Lower leg skin (tissue), 4 donors: ENCODE measurements at regions not wholly inside any gene's neighbourhood (a gene's known extent, or its start where the extent isn't known, plus 50 kb on each side); places are given as distances from the start of the nearest gene placed in this dataset.

Experiments
- DNase-seq, 2 donors: peaks; one replicate each; pipeline ENCODE4 v3.0.0-alpha.2; 2019; ENCODE audit warnings: low spot score in 2 of 2
- H3K4me3 ChIP-seq: fragments of 200-600 bp; sonication (generic); 2 replicates; pipeline ENCODE4 v1.5.1; 2017; ENCODE audit warnings: mild to moderate bottlenecking, low read depth; ENCODE audit not compliant: poor library complexity, severe bottlenecking
- CTCF ChIP-seq, 3 donors: fragments of 450-650 bp; IDR thresholded peaks; one replicate each; pipeline ENCODE4 v1.5.1; 2016; ENCODE audit warnings: antibody characterized with exemption in 3 of 3, mild to moderate bottlenecking in 3 of 3, moderate library complexity in 2 of 3
- POLR2A ChIP-seq, 2 donors: fragments of 450-650 bp; IDR thresholded peaks; one replicate each; pipeline ENCODE4 v1.6.1; 2016 to 2017; ENCODE audit warnings: antibody characterized with exemption in 2 of 2, mild to moderate bottlenecking in 1 of 2, moderate library complexity in 1 of 2
- WGBS, 2 donors: methylation state at CpG; one replicate each; pipeline ENCODE4 v1.1.5; 2018; 5-methylcytosine and 5-hydroxymethylcytosine counted together
- intact Hi-C: fragments of 100-400 bp; cut with DNase I; formaldehyde crosslinking; loops from one replicate; pipeline ENCODE4 v1.15.0; 2023; ENCODE audit warnings: low total_unique reads

GRCh38 chr4:82267506-82267905 lies 106.3 kb downstream of the HNRNPD start:
- H3K4me3 ChIP-seq: no peak overlapping the region
- no peak for DNase-seq
- TF ChIP-seq CTCF (IDR thresholded peaks at IDR 0.05) (no peak), POLR2A (IDR thresholded peaks at IDR 0.05) (no peak)
- WGBS, 2 donors: 63 to 78% methylated on average over 4 of the region's 4 CpGs
- intact Hi-C loops: no loop called here

GRCh38 chr4:82266345-82266744 lies 107.4 kb downstream of the HNRNPD start:
- no peak for DNase-seq
- intact Hi-C loops: no loop called here
- TF ChIP-seq POLR2A (IDR thresholded peaks at IDR 0.05) (no peak), CTCF (IDR thresholded peaks at IDR 0.05) (no peak)
- WGBS, 2 donors: 74% methylated on average over 2 of the region's 2 CpGs
- no peak overlapping the region for H3K4me3 ChIP-seq

- no peak overlapping the region for H3K4me3 ChIP-seq
- WGBS, 2 donors: 78 to 80% methylated on average over 2 of the region's 2 CpGs
- DNase-seq: no peak
- no peak for TF ChIP-seq CTCF (IDR thresholded peaks at IDR 0.05)
- no peak for TF ChIP-seq POLR2A (IDR thresholded peaks at IDR 0.05)
- intact Hi-C loops: no loop called here
Measured at GRCh38 chr4:82261084-82261483, 112.7 kb downstream of the HNRNPD start.

GRCh38 chr4:82260632-82261031 lies 113.2 kb downstream of the HNRNPD start:
- H3K4me3 ChIP-seq: no peak overlapping the region
- TF ChIP-seq POLR2A (IDR thresholded peaks at IDR 0.05) (no peak), CTCF (IDR thresholded peaks at IDR 0.05) (no peak)
- DNase-seq: no peak
- intact Hi-C loops: no loop called here

- DNase-seq: no peak
- 81 to 93% methylated on average over 2 of the region's 2 CpGs for WGBS, 2 donors
- intact Hi-C loops: no loop called here
- H3K4me3 ChIP-seq: no peak overlapping the region
- TF ChIP-seq CTCF (IDR thresholded peaks at IDR 0.05): no peak
- no peak for TF ChIP-seq POLR2A (IDR thresholded peaks at IDR 0.05)
Measured at GRCh38 chr4:82256718-82257117, 117.1 kb downstream of the HNRNPD start.

GRCh38 chr4:82255657-82256056 lies 118.1 kb downstream of the HNRNPD start:
- intact Hi-C loops: no loop called here
- WGBS, 2 donors: 67 to 92% methylated on average over 1 of the region's 1 CpG
- TF ChIP-seq CTCF (IDR thresholded peaks at IDR 0.05) (no peak), POLR2A (IDR thresholded peaks at IDR 0.05) (no peak)
- DNase-seq: no peak
- no peak overlapping the region for H3K4me3 ChIP-seq
